Panc1 (cell line): ENCODE measurements at regions not wholly inside any gene's neighbourhood (a gene's known extent, or its start where the extent isn't known, plus 50 kb on each side); places are given as distances from the start of the nearest gene placed in this dataset.
"Not testable (repeated sequence)": the region's sequence is repeated elsewhere in the genome, so short reads cannot be mapped to it uniquely, and the experiment has no call there.

Experiments
- CTCF ChIP-seq: fragments of 450-650 bp; IDR thresholded peaks from 2 replicates; pipeline ENCODE4 v1.5.1; 2017; ENCODE audit warnings: mild to moderate bottlenecking
- POLR2AphosphoS5 ChIP-seq: IDR thresholded peaks from 2 replicates; pipeline ENCODE4 v1.6.1; 2012; ENCODE audit warnings: mild to moderate bottlenecking, low read depth, low read length, moderate library complexity
- REST ChIP-seq, 2 experiments: IDR thresholded peaks; 2 replicates each; pipeline ENCODE4 v1.6.1; 2011 to 2012; ENCODE audit warnings: low read depth in 2 of 2, control low read depth in 1 of 2, low read length in 1 of 2, mild to moderate bottlenecking in 1 of 2, moderate library complexity in 1 of 2; ENCODE audit not compliant: insufficient read depth in 1 of 2
- SIN3A ChIP-seq: IDR thresholded peaks from 2 replicates; pipeline ENCODE4 v1.6.1; 2012; ENCODE audit warnings: low read depth, mild to moderate bottlenecking, low read length, moderate library complexity, borderline replicate concordance; ENCODE audit not compliant: insufficient read depth

GRCh38 chr2:63722284-63722683, 119.4 kb upstream of the UGP2 start:
- TF ChIP-seq CTCF; POLR2AphosphoS5; SIN3A; REST (IDR thresholded peaks at IDR 0.05; ENCODE audit: insufficient read depth in 1 of 2, low read depth in 2 of 2, low read length in 1 of 2): not testable (repeated sequence)
